HTR-8/SVneo (cell line): ENCODE measurements at regions not wholly inside any gene's neighbourhood (a gene's known extent, or its start where the extent isn't known, plus 50 kb on each side); places are given as distances from the start of the nearest gene placed in this dataset.
"Not testable (repeated sequence)": the region's sequence is repeated elsewhere in the genome, so short reads cannot be mapped to it uniquely, and the experiment has no call there.

Source experiments
- DNase-seq: peaks from one replicate; pipeline ENCODE4 v3.0.0; 2011; ENCODE audit warnings: low spot score, mixed read lengths; ENCODE audit not compliant: insufficient read length
- FAIRE-seq: peaks from 2 replicates; lab custom pipeline; 2011; peaks lifted over from hg19 to GRCh38; lab: Jason Lieb, UNC

GRCh38 chr19:30284209-30284608, 88.0 kb upstream of the ZNF536 start:
- DNase-seq, result no peak
- FAIRE-seq, result no peak

DNA sequence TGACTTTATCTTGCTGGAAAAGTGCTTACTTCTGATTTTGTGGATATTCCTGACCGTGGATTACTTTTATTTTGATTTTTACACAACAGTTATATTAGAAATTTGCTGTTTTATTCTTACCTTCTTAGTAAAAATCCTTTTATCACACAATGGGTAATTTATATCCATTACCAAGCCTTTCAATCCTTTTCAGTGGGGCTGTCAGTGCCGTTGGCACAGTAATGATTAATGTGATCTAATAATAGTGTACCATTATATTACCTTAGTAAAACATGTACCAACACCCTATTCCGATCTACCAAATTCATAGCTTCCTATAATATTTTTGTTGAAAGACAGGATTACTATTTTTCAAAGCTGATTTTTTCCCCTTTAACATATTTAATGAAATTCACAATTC, 87.3 kb upstream of the ZNF536 start:
- DNase-seq (no peak), FAIRE-seq (no peak)

DNA sequence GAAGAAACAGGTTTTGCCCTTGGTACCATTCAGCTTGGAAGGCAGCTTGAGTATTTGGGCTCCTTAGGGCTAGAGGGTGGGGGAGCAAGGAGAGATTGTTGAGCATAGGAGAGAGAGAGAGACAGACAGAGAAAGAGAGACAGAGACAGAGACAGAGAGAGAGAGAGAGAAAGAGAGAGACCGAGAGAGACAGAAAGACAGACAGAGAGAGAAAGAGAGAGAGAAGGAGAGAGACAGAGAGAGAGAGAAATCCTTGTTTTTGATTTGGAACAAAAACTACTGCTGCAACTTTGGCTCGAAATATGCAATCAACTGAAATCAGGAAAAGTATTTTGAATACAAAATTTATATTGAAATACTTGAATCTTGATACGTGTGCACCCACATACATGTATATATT, 85.8 kb upstream of the ZNF536 start:
- no peak for FAIRE-seq
- no peak for DNase-seq

DNA sequence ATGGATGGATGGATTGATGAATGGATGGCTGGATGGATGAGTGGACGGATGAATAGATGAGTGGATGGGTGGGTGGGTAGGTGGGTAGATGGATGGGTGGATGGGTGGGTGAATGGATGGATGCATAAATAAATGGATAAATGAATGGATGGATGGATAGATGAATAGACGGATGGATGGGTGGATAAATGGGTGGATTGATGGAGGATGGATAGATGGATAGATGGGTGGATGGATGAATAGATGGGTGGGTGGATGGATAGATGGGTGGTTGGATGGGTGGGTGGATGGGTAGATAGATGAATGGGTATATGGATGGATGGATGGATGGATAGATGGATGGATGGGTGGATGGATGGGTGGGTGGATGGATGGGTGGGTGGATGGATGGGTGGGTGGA, 84.9 kb upstream of the ZNF536 start:
- DNase-seq (no peak), FAIRE-seq (no peak)

- FAIRE-seq, result no peak
- no peak for DNase-seq
Measured at GRCh38 chr19:30287973-30288372, 84.2 kb upstream of the ZNF536 start.

DNA sequence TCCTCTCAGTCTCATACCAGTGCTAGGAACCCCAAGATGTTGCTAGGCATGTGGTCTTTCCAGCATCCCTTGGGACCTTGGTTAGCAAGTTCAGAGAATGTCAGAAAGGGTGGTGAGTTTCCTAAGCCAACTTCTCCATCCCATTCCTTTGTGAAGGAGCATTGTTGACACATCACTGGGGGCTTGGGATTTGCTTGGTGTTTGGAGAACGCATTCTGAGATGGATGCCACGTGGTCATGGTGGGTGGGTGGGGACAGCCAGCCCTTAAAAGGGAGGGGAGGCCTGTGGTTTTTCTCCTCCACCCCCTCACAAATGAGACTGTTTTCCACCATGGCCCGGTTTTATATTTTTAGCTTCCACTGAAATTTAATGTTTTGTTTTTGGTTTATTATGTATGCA, 83.3 kb upstream of the ZNF536 start:
- FAIRE-seq, result no peak
- DNase-seq, result no peak

- DNase-seq, result no peak
- no peak for FAIRE-seq
Measured at GRCh38 chr19:30289336-30289735, 82.8 kb upstream of the ZNF536 start.

DNA sequence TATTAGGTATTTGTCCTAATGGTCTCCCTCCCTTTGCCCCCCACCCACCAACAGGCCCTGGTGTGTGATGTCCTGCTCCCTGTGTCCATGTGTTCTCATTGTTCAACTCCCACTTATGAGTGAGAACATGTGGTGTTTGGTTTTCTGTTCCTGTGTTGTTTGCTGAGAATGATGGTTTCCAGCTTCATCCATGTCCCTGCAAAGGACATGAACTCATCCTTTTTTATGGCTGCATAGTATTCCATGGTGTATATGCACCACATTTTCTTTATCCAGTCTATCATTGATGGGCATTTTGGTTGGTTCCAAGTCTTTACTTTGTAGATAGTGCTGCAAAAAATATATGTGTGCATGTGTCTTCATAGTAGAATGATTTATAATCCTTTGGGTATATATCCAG, 81.4 kb upstream of the ZNF536 start:
- FAIRE-seq, DNase-seq: not testable (repeated sequence)

GRCh38 chr19:30293051-30293785, 79.0 kb upstream of the ZNF536 start:
- no peak for FAIRE-seq
- no peak for DNase-seq

GRCh38 chr19:30297969-30298368, 74.2 kb upstream of the ZNF536 start:
- DNase-seq (no peak), FAIRE-seq (no peak)

- FAIRE-seq (no peak), DNase-seq (no peak)
Measured at GRCh38 chr19:30303131-30303654, 69.0 kb upstream of the ZNF536 start.

- FAIRE-seq (no peak), DNase-seq (no peak)
Measured at GRCh38 chr19:30304540-30304939, 67.6 kb upstream of the ZNF536 start.

- DNase-seq (no peak), FAIRE-seq (no peak)
Measured at GRCh38 chr19:30305346-30306060, 66.7 kb upstream of the ZNF536 start.

DNA sequence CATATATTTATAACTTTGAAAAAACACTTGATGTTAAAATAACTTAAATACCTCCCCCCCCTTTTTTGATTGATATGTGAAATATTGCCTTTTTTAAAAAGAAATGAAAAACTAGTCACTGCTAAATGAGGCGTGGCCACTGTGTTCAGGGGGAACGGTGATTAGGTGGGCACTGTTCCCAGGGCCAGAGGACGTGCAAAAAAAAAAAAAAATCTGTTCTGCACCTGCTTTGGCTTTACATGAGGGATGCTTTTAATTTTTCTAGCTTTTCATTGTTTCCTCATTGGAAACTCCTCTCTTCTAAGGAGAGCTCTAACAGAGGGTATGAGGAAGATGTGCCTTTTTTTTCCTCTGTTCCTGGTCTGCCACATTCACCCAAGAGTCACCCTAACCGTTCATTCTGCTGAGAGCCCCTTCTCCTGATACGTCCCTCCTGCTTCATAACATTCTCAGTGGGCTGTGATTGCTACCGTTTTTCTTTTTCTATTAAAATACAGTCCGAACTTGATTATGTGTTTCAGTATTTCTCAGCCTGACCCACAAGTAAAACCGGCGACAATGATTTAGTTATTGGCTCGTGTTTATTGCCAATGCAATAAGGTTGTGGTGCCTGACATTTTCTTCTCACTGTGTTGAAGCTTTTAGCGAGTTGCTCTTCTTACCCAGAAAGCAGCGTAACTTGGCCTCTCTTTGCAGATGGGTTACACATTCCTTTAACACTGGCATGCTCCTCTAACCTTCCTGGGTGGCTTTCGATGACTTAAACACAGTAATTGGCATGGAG, 64.8 kb upstream of the ZNF536 start:
- DNase-seq, result no peak
- no peak for FAIRE-seq

DNA sequence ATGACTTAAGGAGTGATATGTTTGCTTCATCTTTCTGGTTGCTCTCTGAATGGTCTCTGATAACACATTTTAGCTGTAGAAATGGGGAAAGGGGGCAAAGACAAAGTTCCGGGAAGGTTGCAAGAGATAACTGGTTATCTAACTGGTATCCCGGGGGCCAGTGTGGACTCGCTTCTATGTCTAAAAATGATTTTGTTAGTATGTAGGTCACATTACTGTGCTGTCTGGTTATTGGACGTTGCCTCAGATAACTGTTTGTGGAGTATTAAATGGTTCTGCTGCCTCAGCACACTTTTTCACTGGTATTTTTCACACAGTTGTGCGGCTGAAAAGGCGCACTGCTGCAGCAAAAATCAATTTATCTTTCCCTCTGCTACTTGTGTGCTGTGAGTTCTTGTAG, 63.0 kb upstream of the ZNF536 start:
- DNase-seq, result no peak
- FAIRE-seq, result no peak

GRCh38 chr19:30309905-30310601, 62.1 kb upstream of the ZNF536 start:
- no peak for DNase-seq
- FAIRE-seq, result no peak

DNA sequence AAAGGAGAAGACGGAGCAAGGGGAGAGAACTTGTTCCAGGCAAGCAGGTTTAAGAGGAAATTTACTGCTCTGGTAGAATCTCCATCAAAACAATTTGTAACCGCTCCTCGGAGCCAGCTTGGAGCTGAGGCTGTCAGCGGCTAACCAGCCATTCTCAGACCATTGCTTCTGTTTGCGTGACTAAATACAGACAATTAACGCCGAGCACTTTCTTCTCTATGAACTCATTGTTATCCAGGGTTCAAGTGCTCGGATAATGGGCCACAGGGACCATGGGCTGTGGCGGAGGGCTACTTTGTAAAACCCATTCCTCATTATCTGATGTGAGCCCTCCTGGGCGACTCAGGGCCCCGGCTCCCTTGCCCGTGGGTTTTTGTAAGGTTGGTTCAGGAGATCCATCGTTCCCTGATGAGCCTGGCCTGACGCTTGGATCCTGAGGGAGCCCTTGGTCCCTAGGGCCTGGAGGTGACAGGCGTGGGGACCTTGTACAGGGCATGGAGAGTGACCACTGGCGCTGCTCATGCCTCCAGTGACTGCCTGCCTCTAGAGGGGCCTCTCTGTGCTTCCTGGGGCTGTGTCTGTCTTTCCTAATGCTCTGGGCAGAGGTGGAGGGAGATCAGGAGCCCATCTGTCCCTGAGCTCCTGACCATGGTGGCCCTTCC, 61.5 kb upstream of the ZNF536 start:
- no peak for FAIRE-seq

GRCh38 chr19:30311911-30312310, 60.3 kb upstream of the ZNF536 start:
- DNase-seq, result no peak
- FAIRE-seq, result no peak

More for the DNA sequence above, 61.5 kb upstream of the ZNF536 start:
- DNase-seq, result no peak

- no peak for FAIRE-seq
- DNase-seq, result no peak
Measured at GRCh38 chr19:30312582-30313352, 59.4 kb upstream of the ZNF536 start.
